Keratinocyte (primary cell): ENCODE measurements at regions not wholly inside any gene's neighbourhood (a gene's known extent, or its start where the extent isn't known, plus 50 kb on each side); places are given as distances from the start of the nearest gene placed in this dataset.

Experiments
- EZH2 ChIP-seq: IDR thresholded peaks from one replicate; pipeline ENCODE4 v1.6.1; 2012; ENCODE audit warnings: inconsistent platforms, mild to moderate bottlenecking, low read length, moderate library complexity
- TF ChIP-seq, protein P1 (sequence below), 3 experiments: IDR thresholded peaks in 1 of 3; conservative IDR thresholded peaks in 1 of 3; optimal IDR thresholded peaks in 1 of 3; 2 replicates in 2 of 3; 3 replicates in 1 of 3; pipeline versions ENCODE3 to v1.5.1; 2011; ENCODE audit warnings: low read length in 3 of 3, mild to moderate bottlenecking in 3 of 3, moderate library complexity in 2 of 3, control low read depth in 1 of 3, inconsistent platforms in 1 of 3; ENCODE audit not compliant: insufficient read depth in 2 of 3; ENCODE audit errors: extremely low read depth in 1 of 3

DNA sequence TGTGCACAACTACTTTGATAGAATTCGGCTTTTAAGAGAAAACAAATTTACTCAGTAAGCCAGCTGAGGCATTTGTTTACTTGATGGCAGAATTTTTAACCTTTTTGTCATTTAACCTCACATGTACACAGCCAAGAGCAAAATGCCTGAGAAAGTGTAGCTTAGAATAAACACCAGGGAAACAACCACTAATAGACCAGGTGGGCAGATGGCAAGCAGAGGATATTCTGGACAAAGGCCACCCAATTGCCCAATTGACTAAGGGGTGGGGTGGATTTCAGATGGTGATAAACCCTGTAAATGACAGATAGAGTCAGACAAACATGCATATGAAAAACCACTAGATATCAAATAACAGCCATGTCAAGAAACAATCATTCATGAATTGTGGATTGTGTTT lies 190.7 kb upstream of the FBXL4 start:
- TF ChIP-seq, protein P1, sequence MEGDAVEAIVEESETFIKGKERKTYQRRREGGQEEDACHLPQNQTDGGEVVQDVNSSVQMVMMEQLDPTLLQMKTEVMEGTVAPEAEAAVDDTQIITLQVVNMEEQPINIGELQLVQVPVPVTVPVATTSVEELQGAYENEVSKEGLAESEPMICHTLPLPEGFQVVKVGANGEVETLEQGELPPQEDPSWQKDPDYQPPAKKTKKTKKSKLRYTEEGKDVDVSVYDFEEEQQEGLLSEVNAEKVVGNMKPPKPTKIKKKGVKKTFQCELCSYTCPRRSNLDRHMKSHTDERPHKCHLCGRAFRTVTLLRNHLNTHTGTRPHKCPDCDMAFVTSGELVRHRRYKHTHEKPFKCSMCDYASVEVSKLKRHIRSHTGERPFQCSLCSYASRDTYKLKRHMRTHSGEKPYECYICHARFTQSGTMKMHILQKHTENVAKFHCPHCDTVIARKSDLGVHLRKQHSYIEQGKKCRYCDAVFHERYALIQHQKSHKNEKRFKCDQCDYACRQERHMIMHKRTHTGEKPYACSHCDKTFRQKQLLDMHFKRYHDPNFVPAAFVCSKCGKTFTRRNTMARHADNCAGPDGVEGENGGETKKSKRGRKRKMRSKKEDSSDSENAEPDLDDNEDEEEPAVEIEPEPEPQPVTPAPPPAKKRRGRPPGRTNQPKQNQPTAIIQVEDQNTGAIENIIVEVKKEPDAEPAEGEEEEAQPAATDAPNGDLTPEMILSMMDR (optimal IDR thresholded peaks at IDR 0.05 in 1 of 3, IDR thresholded peaks at IDR 0.05 in 1 of 3, conservative IDR thresholded peaks at IDR 0.05 in 1 of 3; ENCODE audit: extremely low read depth in 1 of 3, insufficient read depth in 2 of 3, low read length in 3 of 3): no peak
- TF ChIP-seq EZH2: no peak
